ENCODE measurements at regions not wholly inside any gene's neighbourhood (a gene's known extent, or its start where the extent isn't known, plus 50 kb on each side); places are given as distances from the start of the nearest gene placed in this dataset.

- TF ChIP-seq, protein P1, sequence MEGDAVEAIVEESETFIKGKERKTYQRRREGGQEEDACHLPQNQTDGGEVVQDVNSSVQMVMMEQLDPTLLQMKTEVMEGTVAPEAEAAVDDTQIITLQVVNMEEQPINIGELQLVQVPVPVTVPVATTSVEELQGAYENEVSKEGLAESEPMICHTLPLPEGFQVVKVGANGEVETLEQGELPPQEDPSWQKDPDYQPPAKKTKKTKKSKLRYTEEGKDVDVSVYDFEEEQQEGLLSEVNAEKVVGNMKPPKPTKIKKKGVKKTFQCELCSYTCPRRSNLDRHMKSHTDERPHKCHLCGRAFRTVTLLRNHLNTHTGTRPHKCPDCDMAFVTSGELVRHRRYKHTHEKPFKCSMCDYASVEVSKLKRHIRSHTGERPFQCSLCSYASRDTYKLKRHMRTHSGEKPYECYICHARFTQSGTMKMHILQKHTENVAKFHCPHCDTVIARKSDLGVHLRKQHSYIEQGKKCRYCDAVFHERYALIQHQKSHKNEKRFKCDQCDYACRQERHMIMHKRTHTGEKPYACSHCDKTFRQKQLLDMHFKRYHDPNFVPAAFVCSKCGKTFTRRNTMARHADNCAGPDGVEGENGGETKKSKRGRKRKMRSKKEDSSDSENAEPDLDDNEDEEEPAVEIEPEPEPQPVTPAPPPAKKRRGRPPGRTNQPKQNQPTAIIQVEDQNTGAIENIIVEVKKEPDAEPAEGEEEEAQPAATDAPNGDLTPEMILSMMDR (IDR thresholded peaks at IDR 0.05): no peak
- no peak for TF ChIP-seq SIN3A (IDR thresholded peaks at IDR 0.05; ENCODE audit: borderline replicate concordance, insufficient read depth, low read depth, low read length)
- no peak for TF ChIP-seq TCF7L2 (IDR thresholded peaks at IDR 0.05; ENCODE audit: low read depth, low read length)
- no peak for TF ChIP-seq POLR2AphosphoS5 (IDR thresholded peaks at IDR 0.05; ENCODE audit: low read depth, low read length)
Measured at GRCh38 chr2:6685447-6685846, 180.3 kb downstream of the CMPK2 start.
